HG03520 (cell line): ENCODE measurements at regions not wholly inside any gene's neighbourhood (a gene's known extent, or its start where the extent isn't known, plus 50 kb on each side); places are given as distances from the start of the nearest gene placed in this dataset.
"Not testable (repeated sequence)": the region's sequence is repeated elsewhere in the genome, so short reads cannot be mapped to it uniquely, and the experiment has no call there.

Source experiments
- ATAC-seq: cut with Tn5 transposase; IDR thresholded peaks from one replicate; pipeline ENCODE4 v1.9.1; 2021; ENCODE audit warnings: mild to moderate bottlenecking, moderate library complexity; ENCODE audit not compliant: unreplicated experiment

GRCh38 chr5:74462356-74462755, 178.2 kb downstream of the ENC1 start:
- no peak for ATAC-seq

GRCh38 chr5:74461251-74461650, 179.3 kb downstream of the ENC1 start:
- ATAC-seq: no peak

- ATAC-seq: no peak
Observed at GRCh38 chr5:74460694-74461093, 179.8 kb downstream of the ENC1 start.

GRCh38 chr5:74459984-74460383, 180.5 kb downstream of the ENC1 start:
- no peak for ATAC-seq

- no peak for ATAC-seq
Observed at GRCh38 chr5:74457876-74458275, 182.7 kb downstream of the ENC1 start.

GRCh38 chr5:74454263-74455030, 186.1 kb downstream of the ENC1 start:
- ATAC-seq: no peak

GRCh38 chr5:74452856-74453255, 187.7 kb downstream of the ENC1 start:
- ATAC-seq: no peak

GRCh38 chr5:74450095-74450494, 190.4 kb downstream of the ENC1 start:
- ATAC-seq: no peak

- no peak for ATAC-seq
Observed at GRCh38 chr5:74446725-74447241, 193.7 kb downstream of the ENC1 start.

GRCh38 chr5:74442466-74442865, 198.1 kb downstream of the ENC1 start:
- ATAC-seq: no peak

- no peak for ATAC-seq
Observed at GRCh38 chr5:74441616-74442015, 198.9 kb downstream of the ENC1 start.

- ATAC-seq: no peak
Observed at GRCh38 chr5:74440341-74440740, 200.2 kb downstream of the ENC1 start.

- not testable (repeated sequence) for ATAC-seq
Observed at GRCh38 chr5:74437870-74438269, 202.7 kb downstream of the ENC1 start.

- ATAC-seq: no peak
Observed at GRCh38 chr5:74433896-74434829, 206.4 kb downstream of the ENC1 start.

GRCh38 chr5:74433255-74433895, 207.2 kb downstream of the ENC1 start:
- no peak for ATAC-seq

GRCh38 chr5:74432721-74433120, 207.8 kb downstream of the ENC1 start:
- no peak for ATAC-seq

GRCh38 chr5:74432216-74432615, 208.3 kb downstream of the ENC1 start:
- ATAC-seq: no peak

- no peak for ATAC-seq
Observed at GRCh38 chr5:74431290-74431669, 209.2 kb downstream of the ENC1 start.

- no peak for ATAC-seq
Observed at GRCh38 chr5:74430631-74431289, 209.8 kb downstream of the ENC1 start.

- no peak for ATAC-seq
Observed at GRCh38 chr5:74429495-74429894, 211.0 kb downstream of the ENC1 start.

- no peak for ATAC-seq
Observed at GRCh38 chr5:74428876-74429275, 211.7 kb downstream of the ENC1 start.
